ENCODE measurements at regions not wholly inside any gene's neighbourhood (a gene's known extent, or its start where the extent isn't known, plus 50 kb on each side); places are given as distances from the start of the nearest gene placed in this dataset.

DNA sequence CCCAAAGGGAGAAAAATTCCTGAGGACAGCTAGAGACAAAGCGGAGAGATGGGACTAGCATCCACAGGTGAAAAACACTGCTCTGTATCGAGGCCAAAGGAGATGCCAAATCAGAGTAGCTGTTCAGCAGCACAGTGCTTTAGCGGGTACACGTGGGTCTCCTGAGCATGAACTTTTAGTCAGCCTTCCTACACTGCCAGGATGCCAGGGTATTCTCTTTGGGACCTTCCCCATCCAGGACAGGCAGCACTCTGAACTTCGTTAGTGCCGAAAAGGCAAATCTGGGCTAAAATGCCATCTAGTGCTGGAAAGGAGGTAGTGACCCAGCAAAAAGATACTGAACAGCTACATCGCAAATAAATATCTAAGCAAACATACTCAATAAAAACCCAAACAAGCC lies 64.9 kb downstream of the C6orf58 start:
- DNase-seq (ENCODE audit: low read depth) = peak; percentile 8
